NCI-H748 (cell line): ENCODE measurements at regions not wholly inside any gene's neighbourhood (a gene's known extent, or its start where the extent isn't known, plus 50 kb on each side); places are given as distances from the start of the nearest gene placed in this dataset.

ENCODE experiments used
- DNase-seq: peaks from one replicate; lab custom pipeline; 2025; ENCODE audit not compliant: unreplicated experiment; lab: John Stamatoyannopoulos, UW

- no peak for DNase-seq
Measured at GRCh38 chr17:77495575-77495974, 354.8 kb downstream of the SEC14L1 start.

- DNase-seq, result no peak
Measured at GRCh38 chr17:77496401-77496801, 355.6 kb downstream of the SEC14L1 start.

GRCh38 chr17:77496831-77497577 is 356.2 kb downstream of the SEC14L1 start:
- no peak for DNase-seq

- DNase-seq, result no peak
Measured at GRCh38 chr17:77497578-77497934, 356.8 kb downstream of the SEC14L1 start.

GRCh38 chr17:77498091-77498741 is 357.4 kb downstream of the SEC14L1 start:
- DNase-seq, result no peak

- no peak for DNase-seq
Measured at GRCh38 chr17:77498791-77499698, 358.3 kb downstream of the SEC14L1 start.

GRCh38 chr17:77499699-77500435 is 359.1 kb downstream of the SEC14L1 start:
- DNase-seq, result no peak

GRCh38 chr17:77501101-77501566 is 360.4 kb downstream of the SEC14L1 start:
- DNase-seq, result no peak

- DNase-seq, result no peak
Measured at GRCh38 chr17:77501751-77502625, 361.2 kb downstream of the SEC14L1 start.

GRCh38 chr17:77502626-77503292 is 362.0 kb downstream of the SEC14L1 start:
- DNase-seq, result no peak

- DNase-seq, result no peak
Measured at GRCh38 chr17:77503293-77503655, 362.5 kb downstream of the SEC14L1 start.

- DNase-seq, result no peak
Measured at GRCh38 chr17:77503916-77504651, 363.3 kb downstream of the SEC14L1 start.

- no peak for DNase-seq
Measured at GRCh38 chr17:77504652-77505155, 363.9 kb downstream of the SEC14L1 start.

- no peak for DNase-seq
Measured at GRCh38 chr17:77505181-77505639, 364.4 kb downstream of the SEC14L1 start.

GRCh38 chr17:77506371-77506991 is 365.7 kb downstream of the SEC14L1 start:
- no peak for DNase-seq

- DNase-seq, result no peak
Measured at GRCh38 chr17:77507111-77507885, 366.5 kb downstream of the SEC14L1 start.

- DNase-seq, result no peak
Measured at GRCh38 chr17:77508047-77508715, 367.4 kb downstream of the SEC14L1 start.
